Jurkat, Clone E6-1 (cell line): ENCODE measurements at regions not wholly inside any gene's neighbourhood (a gene's known extent, or its start where the extent isn't known, plus 50 kb on each side); places are given as distances from the start of the nearest gene placed in this dataset.
"Not testable (repeated sequence)": the region's sequence is repeated elsewhere in the genome, so short reads cannot be mapped to it uniquely, and the experiment has no call there.

Experiments
- DNase-seq: peaks from one replicate; pipeline ENCODE4 v3.0.0-alpha.2; 2011; ENCODE audit warnings: low read depth, low spot score
- H3K4me3 ChIP-seq: 2 replicates; pipeline ENCODE4 v1.5.1; 2011; ENCODE audit warnings: mild to moderate bottlenecking, low read length, control low read depth, moderate library complexity

- no peak for DNase-seq
- H3K4me3 ChIP-seq, result no peak overlapping the region
Measured at GRCh38 chr9:124084087-124084486, 72.5 kb downstream of the LHX2 start.

DNA sequence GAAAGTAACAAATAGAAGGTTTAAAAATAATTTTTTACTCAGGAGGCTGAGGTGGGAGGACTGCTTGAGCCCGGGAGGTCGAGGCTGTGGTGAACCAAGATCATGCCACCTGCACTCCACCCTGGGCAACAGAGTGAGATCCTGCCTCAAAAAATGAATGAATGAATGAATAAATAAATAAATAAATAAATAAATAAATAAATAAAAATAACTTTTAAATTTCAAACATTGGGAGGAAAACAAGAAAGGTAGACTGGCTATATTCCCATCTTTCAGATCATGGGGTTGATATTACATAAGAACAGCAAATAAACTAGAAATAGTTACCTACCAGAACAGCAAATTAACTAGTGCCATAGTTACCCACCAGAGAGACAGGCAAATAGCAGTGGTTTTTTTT, 75.7 kb downstream of the LHX2 start:
- no peak overlapping the region for H3K4me3 ChIP-seq
- no peak for DNase-seq

DNA sequence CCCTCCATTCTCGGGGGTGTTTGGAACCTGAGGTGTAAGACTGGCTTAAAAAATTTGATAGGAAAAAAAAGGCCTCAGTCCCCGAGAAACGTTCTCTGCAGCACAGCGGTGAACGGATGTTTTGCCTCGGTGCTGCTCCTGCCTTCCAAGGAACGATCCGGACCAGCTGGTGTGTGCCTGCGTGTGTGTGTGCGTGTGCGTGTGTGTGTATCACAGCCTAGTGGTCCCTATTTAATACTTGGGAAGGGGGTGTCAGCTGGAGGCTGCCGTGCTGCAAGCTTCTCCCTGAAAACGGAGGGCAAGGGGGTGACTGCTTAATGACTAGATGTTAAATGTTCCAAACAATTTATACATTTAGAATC, 76.9 kb downstream of the LHX2 start:
- no peak overlapping the region for H3K4me3 ChIP-seq

GRCh38 chr9:124089631-124090488, 78.3 kb downstream of the LHX2 start:
- DNase-seq, H3K4me3 ChIP-seq: not testable (repeated sequence)

More for the DNA sequence above, 76.9 kb downstream of the LHX2 start:
- no peak for DNase-seq

DNA sequence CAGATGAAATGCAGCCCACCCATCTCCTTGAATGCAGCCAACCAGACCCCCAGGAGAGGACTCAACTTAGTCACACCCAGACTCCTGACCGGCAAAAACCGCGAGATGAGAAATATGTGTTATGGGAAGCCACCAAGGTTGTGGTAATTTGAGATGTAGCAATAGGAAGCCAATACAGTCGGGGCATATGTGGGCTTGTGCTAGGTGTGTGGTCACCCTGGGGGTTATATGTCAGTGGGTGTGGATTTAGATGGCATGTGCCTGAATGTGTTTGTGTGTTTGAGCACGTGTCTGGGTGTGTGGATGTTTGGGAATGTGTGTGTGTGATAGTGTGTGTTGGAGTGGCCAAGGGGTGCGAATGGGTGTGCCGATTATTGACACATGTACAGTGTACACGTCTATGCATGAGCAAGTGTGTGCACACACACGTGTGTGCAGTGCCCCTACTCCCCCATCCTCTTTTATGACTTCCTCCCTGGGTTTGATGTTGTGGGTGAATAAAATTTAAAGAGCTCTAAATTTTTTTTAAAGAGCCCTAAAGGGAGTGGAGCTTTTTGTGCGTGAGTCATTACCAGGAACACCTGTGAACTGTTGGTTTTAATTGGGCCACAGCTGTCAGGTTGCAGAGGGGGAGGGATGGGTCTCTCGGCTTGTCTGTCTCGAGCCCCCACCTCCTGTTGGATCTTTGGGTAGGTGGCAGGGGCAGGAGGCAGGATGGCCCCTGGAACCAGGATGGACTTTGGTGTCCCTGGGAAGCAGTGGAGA, 86.8 kb downstream of the LHX2 start:
- no peak overlapping the region for H3K4me3 ChIP-seq
- DNase-seq, result peak; percentile 26

- DNase-seq, result no peak
- no peak overlapping the region for H3K4me3 ChIP-seq
Measured at GRCh38 chr9:124099860-124100259, 88.3 kb downstream of the LHX2 start.

GRCh38 chr9:124101215-124101968, 89.8 kb downstream of the LHX2 start:
- no peak for DNase-seq
- H3K4me3 ChIP-seq, result no peak overlapping the region

- H3K4me3 ChIP-seq, result no peak overlapping the region
- DNase-seq, result no peak
Measured at GRCh38 chr9:124101969-124102345, 90.4 kb downstream of the LHX2 start.

DNA sequence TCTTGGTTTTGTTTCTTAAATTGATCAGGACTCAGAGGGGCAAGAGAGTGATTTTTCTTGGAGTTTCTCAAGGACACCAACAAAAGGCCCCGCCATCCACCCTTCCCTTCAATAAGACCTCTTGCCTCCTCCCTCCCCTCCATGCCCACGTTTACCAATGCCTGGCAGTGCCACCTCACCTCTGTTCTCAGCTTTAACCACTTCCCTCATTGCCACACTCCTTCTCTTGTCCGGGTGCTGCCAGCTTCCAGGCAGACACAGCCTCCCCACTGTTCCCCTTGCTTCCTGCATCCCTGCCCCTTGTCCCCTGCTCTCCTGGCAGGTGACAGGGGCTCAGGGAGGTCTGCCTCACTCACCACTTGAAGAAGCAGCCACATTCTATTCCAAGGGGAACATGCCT, 90.8 kb downstream of the LHX2 start:
- H3K4me3 ChIP-seq, result no peak overlapping the region
- no peak for DNase-seq

DNA sequence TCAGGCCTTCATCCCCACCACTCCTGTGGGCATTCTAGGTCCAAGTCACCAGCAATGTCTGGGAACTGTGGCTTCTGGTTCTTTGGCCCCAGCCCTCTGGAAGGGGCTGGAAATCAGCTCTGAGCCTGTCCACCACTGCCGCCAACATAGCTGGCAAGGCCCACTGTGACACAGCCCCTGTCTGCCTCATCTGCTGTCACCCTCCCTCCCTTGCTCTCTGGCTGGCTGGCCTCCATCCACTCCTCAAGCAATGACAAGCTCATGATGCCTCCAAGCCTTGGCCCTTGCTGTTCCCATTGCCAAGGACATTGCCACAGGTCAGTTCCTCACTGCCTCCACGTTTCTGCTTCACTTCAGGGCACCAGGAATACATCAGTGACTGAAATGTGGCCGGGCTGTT, 93.7 kb downstream of the LHX2 start:
- H3K4me3 ChIP-seq, result no peak overlapping the region
- DNase-seq, result no peak

- H3K4me3 ChIP-seq, result no peak overlapping the region
- DNase-seq, result no peak
Measured at GRCh38 chr9:124108216-124108615, 96.6 kb downstream of the LHX2 start.

- H3K4me3 ChIP-seq, result no peak overlapping the region
- peak; percentile 72 for DNase-seq
Measured at GRCh38 chr9:124110307-124110915, 98.8 kb downstream of the LHX2 start.

DNA sequence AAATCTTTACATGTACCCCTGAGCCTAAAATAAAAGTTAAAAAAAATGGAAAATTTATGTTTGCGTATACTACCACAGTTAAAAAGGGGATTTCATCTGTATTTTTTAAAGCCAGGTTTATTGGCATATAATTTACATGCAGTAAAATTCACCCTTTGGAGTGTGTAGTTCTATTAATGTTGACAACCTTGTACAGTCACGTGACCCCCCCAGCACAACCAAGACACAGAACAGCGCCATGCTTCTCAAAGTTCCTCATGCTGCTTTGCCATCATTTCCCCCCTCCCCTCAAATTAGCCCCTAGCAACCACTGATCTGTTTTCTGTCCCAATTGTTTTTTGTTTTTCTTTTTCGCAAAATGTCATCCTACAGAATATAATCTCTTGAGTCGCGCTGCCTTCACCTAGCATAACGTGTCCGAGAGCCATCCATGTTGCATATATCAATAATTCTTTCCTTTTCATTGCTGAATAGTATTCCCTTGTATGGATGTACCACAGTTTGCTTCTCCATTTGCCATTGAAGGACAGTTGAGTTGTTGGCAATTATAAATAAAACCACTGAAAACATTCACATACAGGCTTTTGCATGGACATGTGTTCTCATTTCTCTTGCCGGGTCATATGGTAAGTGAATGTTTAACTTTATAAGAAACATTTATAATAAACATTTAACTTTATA, 105.3 kb downstream of the LHX2 start:
- no peak for DNase-seq
- H3K4me3 ChIP-seq, result no peak overlapping the region

DNA sequence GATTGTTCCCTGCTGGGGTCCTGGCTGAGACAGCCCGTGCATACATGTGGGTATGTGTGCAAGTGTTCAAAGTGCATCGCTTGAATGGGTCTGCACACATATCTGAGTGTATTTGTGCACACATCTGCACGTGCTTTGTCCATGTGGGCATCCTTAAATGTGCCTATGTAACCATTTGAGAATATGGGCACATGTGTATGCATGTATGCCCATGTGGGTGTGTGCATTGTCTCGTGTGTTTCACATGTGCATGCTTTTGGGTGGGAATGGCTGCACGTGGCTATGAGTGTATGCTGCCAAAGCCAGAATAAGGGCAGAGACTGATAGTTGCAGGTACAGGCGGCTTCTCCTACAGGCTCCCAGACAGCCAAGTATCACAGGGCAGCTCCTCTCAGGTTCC, 107.3 kb downstream of the LHX2 start:
- no peak overlapping the region for H3K4me3 ChIP-seq
- DNase-seq, result no peak

GRCh38 chr9:124120272-124120671, 108.7 kb downstream of the LHX2 start:
- no peak for DNase-seq
- no peak overlapping the region for H3K4me3 ChIP-seq

GRCh38 chr9:124121725-124122124, 110.2 kb downstream of the LHX2 start:
- no peak overlapping the region for H3K4me3 ChIP-seq

DNA sequence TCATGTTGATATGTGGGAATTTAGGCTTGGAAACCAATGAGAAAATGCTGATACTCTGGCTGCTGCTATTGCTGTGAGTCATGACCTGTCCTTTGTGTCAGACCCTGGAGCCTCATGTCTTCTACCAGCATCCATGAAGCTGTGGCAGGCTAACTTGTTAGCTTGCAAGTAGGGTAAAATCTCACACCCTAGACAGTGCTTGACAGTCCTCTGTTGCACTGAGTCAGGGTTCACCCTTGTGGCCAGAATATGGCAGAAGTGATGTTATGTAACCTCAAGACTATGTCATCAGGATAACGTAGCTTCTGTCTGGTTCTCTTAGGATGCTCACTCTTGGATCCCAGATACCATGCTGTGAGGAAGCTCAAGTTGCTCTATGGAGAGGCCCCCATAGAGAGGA, 110.8 kb downstream of the LHX2 start:
- no peak overlapping the region for H3K4me3 ChIP-seq
- DNase-seq, result no peak

More at GRCh38 chr9:124121725-124122124, 110.2 kb downstream of the LHX2 start:
- no peak for DNase-seq

DNA sequence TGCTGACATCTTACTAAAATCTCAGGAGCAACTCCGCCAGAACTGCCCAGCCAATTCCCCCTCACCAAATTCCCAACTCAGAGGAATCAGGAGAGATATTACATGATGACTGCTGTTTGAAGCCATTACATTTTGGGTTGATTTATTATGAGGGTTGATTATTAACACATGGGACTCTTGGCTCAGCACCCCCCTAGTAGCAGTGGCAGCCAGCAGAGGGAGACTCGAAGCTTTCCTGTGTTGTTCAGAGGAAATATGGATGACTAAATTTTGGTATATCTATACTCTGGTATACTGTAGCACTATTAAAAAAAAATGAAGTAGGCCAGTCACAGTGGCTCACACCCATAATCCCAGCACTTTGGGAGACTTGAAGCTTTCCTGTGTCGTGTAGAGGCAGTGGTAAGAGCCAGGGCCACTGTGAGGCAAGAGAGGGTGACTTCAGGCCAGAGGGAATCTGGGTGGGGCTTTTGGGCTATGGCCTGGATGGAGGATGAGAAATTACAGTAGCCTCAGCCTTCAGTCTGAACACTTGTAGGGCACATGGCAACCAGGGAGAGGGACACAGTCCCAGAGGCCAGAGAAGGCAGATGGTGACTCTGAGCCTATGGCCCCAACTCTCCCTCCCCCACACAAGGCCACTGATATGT, 111.4 kb downstream of the LHX2 start:
- no peak overlapping the region for H3K4me3 ChIP-seq
- no peak for DNase-seq
